Psoas muscle (tissue), 7 donors: ENCODE measurements at regions not wholly inside any gene's neighbourhood (a gene's known extent, or its start where the extent isn't known, plus 50 kb on each side); places are given as distances from the start of the nearest gene placed in this dataset.
"Not testable (repeated sequence)": the region's sequence is repeated elsewhere in the genome, so short reads cannot be mapped to it uniquely, and the experiment has no call there.

ENCODE experiments used
- ATAC-seq, 4 donors: fragments of 200-7000 bp; cut with Tn5 transposase; one replicate each; pipeline ENCODE4 v1.9.1; 2020; ENCODE audit warnings: moderate library complexity in 3 of 4, mild to moderate bottlenecking in 2 of 4
- DNase-seq, 2 donors: peaks; one replicate each; pipeline ENCODE4 v3.0.0-alpha.2; 2020
- H3K27ac ChIP-seq: fragments of 200-600 bp; one replicate; pipeline ENCODE4 v1.8.0; 2022
- H3K27me3 ChIP-seq, 3 donors: fragments of 200-600 bp in 1 of 3; one replicate each; pipeline versions ENCODE4 v1.6.1 to v1.8.0; 2013 to 2022; ENCODE audit warnings: low read length in 2 of 3, mild to moderate bottlenecking in 2 of 3, moderate library complexity in 1 of 3; ENCODE audit not compliant: insufficient read depth in 3 of 3
- H3K36me3 ChIP-seq, 2 donors: fragments of 200-600 bp in 1 of 2; one replicate each; pipeline versions ENCODE4 v1.6.1 to v1.8.0; 2013 to 2022; ENCODE audit warnings: low read depth in 1 of 2, mild to moderate bottlenecking in 1 of 2, moderate library complexity in 1 of 2; ENCODE audit not compliant: insufficient read depth in 1 of 2
- H3K4me1 ChIP-seq: fragments of 200-600 bp; one replicate; pipeline ENCODE4 v1.8.0; 2022
- H3K4me3 ChIP-seq: fragments of 200-600 bp; one replicate; pipeline ENCODE4 v1.8.0; 2022; ENCODE audit warnings: mild to moderate bottlenecking
- H3K9me3 ChIP-seq: fragments of 200-600 bp; one replicate; pipeline ENCODE4 v1.8.0; 2022
- WGBS, 3 donors: extraction: QIAGEN DNeasy Blood & Tissue Kit; methylation state at CpG; one replicate each; pipeline versions ENCODE4 v1.1.6 to v1.1.7; 2013; 5-methylcytosine and 5-hydroxymethylcytosine counted together
- intact Hi-C, 2 donors: fragments of 100-400 bp; cut with DNase I; formaldehyde crosslinking; loops; one replicate each; pipeline versions ENCODE4 v1.11.0 to v1.14.2; 2022
- TF ChIP-seq, protein P1 (sequence below): fragments of 200-600 bp; IDR thresholded peaks from one replicate; pipeline ENCODE4 v1.8.0; 2022; ENCODE audit warnings: antibody characterized with exemption
- donor health status: healthy with polysubstance abuse.
- donor health status: DM: no; HTN: no; CAD: no; lungs with moderate emphysema.
- donor health status: Bipolar disorder and iron deficiency.
- donor health status: healthy.
- donor health status: DM: yes; HTN: yes; CAD: no.
- donor health status: DM: no; HTN: no; CAD: no.
- donor health status: DM: yes; HTN: yes; CAD: no.

- ATAC-seq (no peak), DNase-seq (no peak)
- Histone ChIP-seq H3K27me3 (no peaks in the 10 kb centered on the region), H3K27ac (no peak overlapping the region), H3K9me3 (no peaks in the 10 kb centered on the region), H3K4me3 (no peak overlapping the region), H3K4me1 (no peaks in the 10 kb centered on the region), H3K36me3 (no peaks in the 10 kb centered on the region)
- intact Hi-C loops: no loop called here
- TF ChIP-seq, protein P1, sequence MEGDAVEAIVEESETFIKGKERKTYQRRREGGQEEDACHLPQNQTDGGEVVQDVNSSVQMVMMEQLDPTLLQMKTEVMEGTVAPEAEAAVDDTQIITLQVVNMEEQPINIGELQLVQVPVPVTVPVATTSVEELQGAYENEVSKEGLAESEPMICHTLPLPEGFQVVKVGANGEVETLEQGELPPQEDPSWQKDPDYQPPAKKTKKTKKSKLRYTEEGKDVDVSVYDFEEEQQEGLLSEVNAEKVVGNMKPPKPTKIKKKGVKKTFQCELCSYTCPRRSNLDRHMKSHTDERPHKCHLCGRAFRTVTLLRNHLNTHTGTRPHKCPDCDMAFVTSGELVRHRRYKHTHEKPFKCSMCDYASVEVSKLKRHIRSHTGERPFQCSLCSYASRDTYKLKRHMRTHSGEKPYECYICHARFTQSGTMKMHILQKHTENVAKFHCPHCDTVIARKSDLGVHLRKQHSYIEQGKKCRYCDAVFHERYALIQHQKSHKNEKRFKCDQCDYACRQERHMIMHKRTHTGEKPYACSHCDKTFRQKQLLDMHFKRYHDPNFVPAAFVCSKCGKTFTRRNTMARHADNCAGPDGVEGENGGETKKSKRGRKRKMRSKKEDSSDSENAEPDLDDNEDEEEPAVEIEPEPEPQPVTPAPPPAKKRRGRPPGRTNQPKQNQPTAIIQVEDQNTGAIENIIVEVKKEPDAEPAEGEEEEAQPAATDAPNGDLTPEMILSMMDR: no peak
- 78 to 89% (median 79%) methylated on average over 1 of the region's 1 CpG for WGBS, 3 donors
Observed at GRCh38 chr12:102331419-102331818, 133.8 kb upstream of the PMCH start.

GRCh38 chr12:102329883-102330282 is 132.2 kb upstream of the PMCH start:
- ATAC-seq (no peak), DNase-seq (no peak)
- H3K9me3 ChIP-seq: no peaks in the 10 kb centered on the region

GRCh38 chr12:102326982-102327381 is 129.3 kb upstream of the PMCH start:
- no peak overlapping the region for H3K4me3 ChIP-seq

More at GRCh38 chr12:102329883-102330282, 132.2 kb upstream of the PMCH start:
- Histone ChIP-seq H3K27ac (no peak overlapping the region), H3K4me3 (no peak overlapping the region), H3K4me1 (no peaks in the 10 kb centered on the region), H3K36me3 (no peaks in the 10 kb centered on the region), H3K27me3 (no peaks in the 10 kb centered on the region)
- intact Hi-C loops: no loop called here
- TF ChIP-seq, protein P1: no peak

DNA sequence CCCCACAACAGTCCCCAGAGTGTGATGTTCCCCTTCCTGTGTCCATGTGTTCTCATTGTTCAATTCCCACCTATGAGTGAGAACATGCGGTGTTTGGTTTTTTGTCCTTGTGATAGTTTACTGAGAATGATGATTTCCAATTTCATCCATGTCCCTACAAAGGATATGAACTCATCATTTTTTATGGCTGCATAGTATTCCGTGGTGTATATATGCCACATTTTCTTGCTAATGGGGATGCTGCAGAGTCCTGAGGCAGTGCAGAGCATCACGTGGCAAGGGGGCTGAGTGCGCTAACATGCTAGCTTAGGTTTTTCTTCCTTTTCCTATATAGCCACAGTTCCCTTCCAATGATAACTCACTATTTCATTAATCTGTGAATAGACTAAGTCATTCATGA is 127.5 kb upstream of the PMCH start:
- H3K27me3 ChIP-seq, DNase-seq, intact Hi-C loops, H3K4me3 ChIP-seq, H3K4me1 ChIP-seq, H3K9me3 ChIP-seq, H3K27ac ChIP-seq, ATAC-seq, H3K36me3 ChIP-seq: not testable (repeated sequence)
- WGBS, 3 donors: 92 to 98% (median 97%) methylated on average over 3 of the region's 4 CpGs

More at GRCh38 chr12:102326982-102327381, 129.3 kb upstream of the PMCH start:
- H3K27me3 ChIP-seq: no peaks in the 10 kb centered on the region
- no peaks in the 10 kb centered on the region for H3K4me1 ChIP-seq
- intact Hi-C loops: no loop called here
- TF ChIP-seq, protein P1: no peak
- H3K36me3 ChIP-seq: no peaks in the 10 kb centered on the region
- no peak for ATAC-seq
- no peak overlapping the region for H3K27ac ChIP-seq
- H3K9me3 ChIP-seq: no peaks in the 10 kb centered on the region
- no peak for DNase-seq
- WGBS, 3 donors: 10 to 23% (median 11%) methylated on average over 1 of the region's 1 CpG

GRCh38 chr12:102323799-102324198 is 126.2 kb upstream of the PMCH start:
- WGBS, 3 donors: 67 to 85% (median 69%) methylated on average over 1 of the region's 1 CpG
- no peak overlapping the region for H3K4me3 ChIP-seq
- DNase-seq: no peak

More at GRCh38 chr12:102323799-102324198, 126.2 kb upstream of the PMCH start:
- Histone ChIP-seq H3K4me1 (no peaks in the 10 kb centered on the region), H3K9me3 (no peaks in the 10 kb centered on the region), H3K36me3 (no peaks in the 10 kb centered on the region), H3K27ac (no peak overlapping the region), H3K27me3 (no peaks in the 10 kb centered on the region)
- intact Hi-C loops: no loop called here
- no peak for ATAC-seq
- TF ChIP-seq, protein P1: no peak
